GM12878 (cell line): ENCODE measurements at regions not wholly inside any gene's neighbourhood (a gene's known extent, or its start where the extent isn't known, plus 50 kb on each side); places are given as distances from the start of the nearest gene placed in this dataset.

Experiments
- ATAC-seq: fragments of 200-7000 bp; cut with Tn5 transposase; 3 replicates; pipeline ENCODE4 v1.9.1; 2020; ENCODE audit warnings: mild to moderate bottlenecking, moderate library complexity
- BruUV-seq: library from RNA; stranded (reverse); fragments of 400-500 nt; replicated peaks from 2 replicates; lab custom pipeline; 2021; lab: Mats Ljungman, UMichigan
- CTCF ChIA-PET: fragments of 300-600 bp; sonication (Branson Sonifier 250); formaldehyde crosslinking; extraction: SDS; loops from one replicate; lab custom pipeline; 2021; ENCODE audit warnings: inconsistent platforms; lab: Yijun Ruan, JAX
- POLR2A ChIA-PET: fragments of 350-600 bp; formaldehyde crosslinking; extraction: SDS; loops from one replicate; lab custom pipeline; 2021; ENCODE audit warnings: inconsistent platforms; lab: Charles Lee
- RAD21 ChIA-PET: fragments of 300-600 bp; sonication (Branson Sonifier 250); formaldehyde crosslinking; loops from one replicate; lab custom pipeline; 2023; ENCODE audit warnings: antibody characterized with exemption; ENCODE audit not compliant: unreplicated experiment; lab: Charles Lee
- SMC1A ChIA-PET: fragments of 300-600 bp; sonication (Branson Sonifier 250); formaldehyde crosslinking; loops from one replicate; lab custom pipeline; 2023; ENCODE audit not compliant: unreplicated experiment, uncharacterized antibody; lab: Charles Lee
- DNase-seq: peaks from one replicate; pipeline ENCODE4 v3.0.0-alpha.2; 2011; ENCODE audit warnings: low read depth, low spot score
- FAIRE-seq: peaks from 3 replicates; lab custom pipeline; 2011; peaks lifted over from hg19 to GRCh38; lab: Jason Lieb, UNC
- H2AFZ ChIP-seq: 2 replicates; pipeline ENCODE4 v1.6.0; 2011; ENCODE audit warnings: low read depth, low read length, control low read depth; ENCODE audit not compliant: control insufficient read depth
- H3K27ac ChIP-seq: 2 replicates; pipeline ENCODE4 v1.5.1; 2011; ENCODE audit warnings: control low read depth; ENCODE audit not compliant: control insufficient read depth, insufficient read depth
- H3K27me3 ChIP-seq, 2 experiments: replicated peaks in 1 of 2; 2 replicates each; pipeline versions ENCODE4 v1.6.0 to v1.6.1; 2011; ENCODE audit warnings: low read length in 1 of 2; ENCODE audit not compliant: control insufficient read depth in 2 of 2, insufficient read depth in 2 of 2
- H3K36me3 ChIP-seq, 2 experiments: 2 replicates each; pipeline ENCODE4 v1.5.1; 2011; ENCODE audit warnings: low read length in 1 of 2; ENCODE audit not compliant: control insufficient read depth in 2 of 2, insufficient read depth in 2 of 2
- H3K4me1 ChIP-seq: 2 replicates; pipeline ENCODE4 v1.6.1; 2011; ENCODE audit warnings: mild to moderate bottlenecking, low read length, moderate library complexity, mixed read lengths; ENCODE audit not compliant: control insufficient read depth, insufficient read depth
- H3K4me2 ChIP-seq: 2 replicates; pipeline ENCODE4 v1.6.0; 2011; ENCODE audit warnings: control low read depth; ENCODE audit not compliant: control insufficient read depth, insufficient read depth
- H3K4me3 ChIP-seq: fragments of 200-600 bp; sonication (generic); 2 replicates; pipeline ENCODE4 v1.5.1; 2016
- H3K79me2 ChIP-seq: 2 replicates; pipeline ENCODE4 v1.6.0; 2011; ENCODE audit warnings: low read length; ENCODE audit not compliant: control insufficient read depth, insufficient read depth
- H3K9ac ChIP-seq: 2 replicates; pipeline ENCODE4 v1.8.0; 2011; ENCODE audit warnings: low read length, control low read depth, mixed read lengths; ENCODE audit not compliant: control insufficient read depth, insufficient read depth
- H3K9me3 ChIP-seq: replicated peaks from 3 replicates; pipeline ENCODE4 v1.5.1; 2011; ENCODE audit warnings: mild to moderate bottlenecking, low read length; ENCODE audit not compliant: control insufficient read depth, insufficient read depth
- H4K20me1 ChIP-seq: 2 replicates; pipeline ENCODE4 v1.6.0; 2011; ENCODE audit not compliant: control insufficient read depth, insufficient read depth
- BCL3 ChIP-seq: IDR thresholded peaks from 2 replicates; pipeline ENCODE4 v1.6.1; 2011; ENCODE audit warnings: borderline replicate concordance, low read depth, mild to moderate bottlenecking, moderate library complexity, low read length; ENCODE audit not compliant: insufficient read depth, poor library complexity, severe bottlenecking
- CBFB ChIP-seq: IDR thresholded peaks from 2 replicates; pipeline ENCODE4 v1.6.1; 2016; ENCODE audit warnings: antibody characterized with exemption, low read depth
- CTCF ChIP-seq, 3 experiments: IDR thresholded peaks in 2 of 3; conservative IDR thresholded peaks in 1 of 3; 2 replicates each; pipeline ENCODE4 v1.5.1; 2011; ENCODE audit warnings: low read depth in 3 of 3, low read length in 3 of 3, mild to moderate bottlenecking in 3 of 3, control low read depth in 2 of 3, moderate library complexity in 2 of 3, inconsistent platforms in 1 of 3, mixed read lengths in 1 of 3; ENCODE audit not compliant: control insufficient read depth in 2 of 3, insufficient read depth in 1 of 3; ENCODE audit errors: extremely low read depth in 1 of 3
- FOS ChIP-seq: IDR thresholded peaks from 3 replicates; pipeline ENCODE4 v1.6.1; 2011; ENCODE audit warnings: borderline replicate concordance; ENCODE audit not compliant: insufficient read length; ENCODE audit errors: extremely low read depth
- IRF3 ChIP-seq: fragments of 450-650 bp; IDR thresholded peaks from 2 replicates; pipeline ENCODE4 v1.6.1; 2014; ENCODE audit warnings: mild to moderate bottlenecking
- PAX8 ChIP-seq: fragments of 450-650 bp; IDR thresholded peaks from 2 replicates; pipeline ENCODE4 v1.6.1; 2017; ENCODE audit warnings: mild to moderate bottlenecking, moderate library complexity
- PRDM15 ChIP-seq: fragments of 450-650 bp; formaldehyde crosslinking; IDR thresholded peaks from 2 replicates; pipeline ENCODE4 v1.4.0; 2020; ENCODE audit warnings: mild to moderate bottlenecking, moderate library complexity
- RAD21 ChIP-seq: IDR thresholded peaks from 2 replicates; pipeline ENCODE4 v1.6.1; 2011; ENCODE audit warnings: mild to moderate bottlenecking, low read depth, low read length, moderate library complexity; ENCODE audit not compliant: insufficient read depth
- RELA ChIP-seq: fragments of 450-650 bp; IDR thresholded peaks from 2 replicates; pipeline ENCODE4 v1.8.0; 2014; ENCODE audit warnings: borderline replicate concordance; ENCODE audit not compliant: partially characterized antibody
- REST ChIP-seq: IDR thresholded peaks from 2 replicates; pipeline ENCODE4 v1.6.1; 2012; ENCODE audit warnings: mild to moderate bottlenecking, low read depth, low read length
- SMC3 ChIP-seq: IDR thresholded peaks from 2 replicates; pipeline ENCODE4 v1.6.1; 2011; ENCODE audit warnings: low read length, improper control_type of control experiment, borderline replicate concordance
- TCF7 ChIP-seq: IDR thresholded peaks from 2 replicates; pipeline ENCODE4 v1.6.1; 2014; ENCODE audit warnings: antibody characterized with exemption, borderline replicate concordance
- ZZZ3 ChIP-seq: IDR thresholded peaks from 2 replicates; pipeline ENCODE4 v1.6.1; 2011; ENCODE audit warnings: low read depth; ENCODE audit not compliant: control insufficient read depth, insufficient read length
- WGBS: methylation state at CpG from one replicate; pipeline ENCODE4 v1.1.6; 2016; ENCODE audit warnings: low lambda C conversion rate; ENCODE audit not compliant: insufficient replicate concordance, insufficient coverage; ENCODE audit errors: missing lambda C conversion rate; 5-methylcytosine and 5-hydroxymethylcytosine counted together
- in situ Hi-C: fragments of 300-500 bp; cut with MboI; formaldehyde crosslinking; loops from 9 replicates; pipeline ENCODE4 v1.14.3; 2018; ENCODE audit warnings: mixed read lengths
- intact Hi-C: fragments of 100-400 bp; cut with micrococcal nuclease; formaldehyde crosslinking; loops from one replicate; pipeline ENCODE4 v1.14.2; 2022; ENCODE audit not compliant: unreplicated experiment

GRCh38 chr1:181295217-181295616, 188.1 kb upstream of the CACNA1E start:
- TF ChIP-seq CTCF (IDR thresholded peaks at IDR 0.05 in 2 of 3, conservative IDR thresholded peaks at IDR 0.05 in 1 of 3; ENCODE audit: control insufficient read depth in 2 of 3, extremely low read depth in 1 of 3, insufficient read depth in 1 of 3, low read depth in 3 of 3, low read length in 3 of 3): no peak
- TF ChIP-seq CBFB: no peak
- no peak for TF ChIP-seq RELA
- no peak for TF ChIP-seq SMC3
- TF ChIP-seq RAD21: no peak
- TF ChIP-seq PAX8: no peak
- no peak for TF ChIP-seq FOS
- no peak for TF ChIP-seq TCF7
- no peak for TF ChIP-seq REST
- no peak for TF ChIP-seq BCL3
- TF ChIP-seq PRDM15 (CRISPR knock-in tag): no peak
- no peak for TF ChIP-seq IRF3
- TF ChIP-seq ZZZ3: no peak
- H3K4me3 ChIP-seq: no peak overlapping the region
- H3K9me3 ChIP-seq: no peaks in the 10 kb centered on the region
- intact Hi-C loops: no loop called here
- in situ Hi-C loops: no loop called here
- no TSS peak for BruUV-seq
- POLR2A ChIA-PET: no interaction called here
- no peaks in the 10 kb centered on the region for H4K20me1 ChIP-seq
- no peak overlapping the region for H3K27ac ChIP-seq
- FAIRE-seq (no peak), ATAC-seq (no peak), DNase-seq (no peak)
- H3K9ac ChIP-seq: no peak overlapping the region
- H3K79me2 ChIP-seq: no peaks in the 10 kb centered on the region
- H3K4me2 ChIP-seq: no peak overlapping the region
- SMC1A ChIA-PET: no interaction called here
- no peaks in the 10 kb centered on the region for H3K36me3 ChIP-seq
- H3K27me3 ChIP-seq: no peaks in the 10 kb centered on the region; a peak in 2 of 4 replicates
- RAD21 ChIA-PET: no interaction called here
- CTCF ChIA-PET: no interaction called here
- H3K4me1 ChIP-seq: no peaks in the 10 kb centered on the region
- WGBS: 1% methylated on average over 3 of the region's 3 CpGs
- no peak overlapping the region for H2AFZ ChIP-seq
